HG03378 (cell line): ENCODE measurements at regions not wholly inside any gene's neighbourhood (a gene's known extent, or its start where the extent isn't known, plus 50 kb on each side); places are given as distances from the start of the nearest gene placed in this dataset.

Experiments
- ATAC-seq: cut with Tn5 transposase; IDR thresholded peaks from one replicate; pipeline ENCODE4 v1.9.1; 2021; ENCODE audit warnings: mild to moderate bottlenecking, moderate library complexity; ENCODE audit not compliant: unreplicated experiment

GRCh38 chr2:157125685-157126084 is 131.8 kb upstream of the GALNT5 start:
- no peak for ATAC-seq

GRCh38 chr2:157127249-157128012 is 130.1 kb upstream of the GALNT5 start:
- ATAC-seq, result no peak

GRCh38 chr2:157143901-157144300 is 113.6 kb upstream of the GALNT5 start:
- no peak for ATAC-seq

DNA sequence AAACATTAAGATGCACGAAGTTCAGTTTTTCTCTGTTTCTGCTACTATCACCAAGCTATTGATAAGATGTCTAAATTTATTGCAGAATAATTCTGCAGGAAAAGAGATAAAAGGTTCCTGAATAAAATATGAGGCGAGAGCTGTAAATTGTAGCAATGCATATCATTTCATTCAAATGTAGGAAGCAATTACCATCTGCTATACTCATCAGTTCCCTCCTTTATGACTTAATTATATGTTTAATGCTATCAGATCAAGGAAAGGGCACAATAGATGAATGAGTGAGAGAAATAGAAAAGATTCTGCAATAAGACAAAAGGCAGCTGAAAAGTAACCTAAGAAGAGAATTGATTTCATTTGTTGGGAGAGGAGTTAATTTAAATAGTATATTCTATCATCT is 108.2 kb upstream of the GALNT5 start:
- no peak for ATAC-seq

- ATAC-seq, result peak; percentile 97
Measured at GRCh38 chr2:157150747-157151146, 106.8 kb upstream of the GALNT5 start.

DNA sequence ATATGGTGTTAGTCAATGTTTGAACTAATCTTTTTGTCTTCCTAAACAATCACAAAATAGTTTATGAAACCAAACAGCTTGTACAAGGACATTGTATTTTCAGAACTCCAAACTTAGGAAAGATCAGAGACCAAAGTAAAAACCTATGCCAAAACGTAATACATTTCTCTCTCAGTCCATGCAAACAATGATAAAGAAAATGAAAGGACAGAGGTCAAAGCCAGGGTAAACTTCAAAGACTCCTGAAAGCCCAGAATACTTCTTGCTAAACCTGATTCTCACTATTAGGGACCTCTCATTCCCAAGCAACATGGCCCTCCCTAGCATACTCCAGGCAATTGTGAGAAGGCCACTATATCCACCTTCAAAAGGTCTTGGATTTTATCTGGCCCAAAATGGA is 105.1 kb upstream of the GALNT5 start:
- no peak for ATAC-seq

DNA sequence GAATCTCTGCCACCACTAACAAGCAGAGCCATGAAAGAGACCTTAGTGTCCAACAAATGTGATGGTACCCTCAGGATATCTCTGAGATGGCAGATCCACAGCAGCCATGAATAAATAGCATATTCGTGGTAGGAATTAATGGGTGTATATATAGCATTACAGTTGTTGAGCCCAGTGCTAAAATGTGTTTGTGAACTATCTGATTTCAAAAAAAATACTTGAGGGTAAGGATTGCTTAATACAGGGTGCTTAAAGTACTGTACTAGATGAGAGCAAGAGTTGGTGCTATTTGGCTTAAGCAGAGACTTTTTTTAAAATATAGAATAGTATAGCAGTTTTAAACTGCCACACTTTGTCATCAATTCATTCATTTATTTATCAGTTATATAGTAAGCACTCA is 101.5 kb upstream of the GALNT5 start:
- no peak for ATAC-seq

DNA sequence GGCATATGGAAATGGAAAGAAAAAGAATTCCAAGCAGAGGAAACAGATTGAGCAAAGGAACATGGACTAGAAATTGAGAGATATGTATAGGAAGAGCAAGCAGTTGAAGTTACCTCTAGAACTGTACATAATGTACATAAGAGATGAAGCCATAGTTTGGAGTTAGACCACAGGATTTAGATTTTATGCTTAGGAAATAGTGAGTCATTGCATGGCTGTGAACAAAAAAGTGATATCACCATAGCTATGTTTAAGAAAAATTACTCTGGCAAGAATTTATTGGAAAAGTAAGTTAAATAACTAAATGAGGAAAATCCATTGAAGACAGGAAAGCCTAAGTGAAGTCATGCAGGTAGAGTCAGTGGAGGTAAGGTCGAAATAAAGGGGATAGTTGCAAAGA is 99.4 kb upstream of the GALNT5 start:
- ATAC-seq, result no peak

DNA sequence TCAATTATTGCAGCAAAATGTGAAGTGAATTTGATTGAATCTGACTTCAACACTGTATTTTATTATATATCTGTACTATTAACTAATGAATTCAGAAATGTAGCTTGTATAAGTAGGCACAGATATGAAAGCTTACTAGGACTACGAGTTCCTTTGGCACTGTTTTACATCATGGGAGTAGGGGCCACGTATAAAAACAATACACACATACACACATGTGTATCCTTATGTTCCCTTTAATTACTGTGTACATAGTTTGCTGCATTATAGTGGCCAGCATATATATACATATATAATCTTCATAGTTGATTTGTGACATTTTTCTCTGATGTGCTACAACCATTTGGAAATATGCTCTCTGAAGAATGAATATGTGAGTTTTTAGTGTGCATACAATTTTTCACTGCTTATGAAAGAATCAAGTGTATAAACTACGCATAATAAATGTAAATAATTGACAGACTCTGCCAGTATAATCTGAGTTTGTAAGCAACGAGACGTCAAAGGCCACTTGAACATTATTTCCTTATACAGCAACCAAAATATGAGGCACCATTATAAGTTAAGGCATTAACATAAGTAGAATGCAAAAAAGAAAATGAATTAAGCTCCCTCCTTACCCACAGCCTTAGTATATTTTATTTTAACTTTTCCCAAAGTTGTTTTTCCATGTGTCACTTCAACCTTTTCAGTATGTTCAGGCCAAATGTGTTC is 98.1 kb upstream of the GALNT5 start:
- no peak for ATAC-seq

GRCh38 chr2:157160111-157160510 is 97.4 kb upstream of the GALNT5 start:
- ATAC-seq, result no peak

DNA sequence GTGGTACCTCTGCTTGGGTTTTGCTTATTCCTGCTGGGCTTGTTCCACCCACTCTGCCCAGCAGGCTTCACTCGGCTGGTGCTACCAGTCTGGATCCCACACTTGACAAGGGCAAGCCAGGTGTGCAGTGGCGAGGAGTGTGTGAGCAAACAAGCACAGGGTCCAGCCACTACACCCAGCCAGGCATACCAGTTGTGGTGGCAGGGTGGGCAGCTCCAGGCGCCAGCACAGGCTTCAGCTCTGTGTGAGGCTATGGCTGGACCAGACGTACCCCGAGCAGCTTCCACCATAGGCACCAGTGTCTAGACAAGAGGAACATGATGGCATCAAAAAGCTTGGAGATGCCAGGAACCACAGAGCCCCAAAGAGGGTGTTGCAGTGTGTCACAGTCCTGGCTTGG is 93.1 kb upstream of the GALNT5 start:
- ATAC-seq, result no peak

DNA sequence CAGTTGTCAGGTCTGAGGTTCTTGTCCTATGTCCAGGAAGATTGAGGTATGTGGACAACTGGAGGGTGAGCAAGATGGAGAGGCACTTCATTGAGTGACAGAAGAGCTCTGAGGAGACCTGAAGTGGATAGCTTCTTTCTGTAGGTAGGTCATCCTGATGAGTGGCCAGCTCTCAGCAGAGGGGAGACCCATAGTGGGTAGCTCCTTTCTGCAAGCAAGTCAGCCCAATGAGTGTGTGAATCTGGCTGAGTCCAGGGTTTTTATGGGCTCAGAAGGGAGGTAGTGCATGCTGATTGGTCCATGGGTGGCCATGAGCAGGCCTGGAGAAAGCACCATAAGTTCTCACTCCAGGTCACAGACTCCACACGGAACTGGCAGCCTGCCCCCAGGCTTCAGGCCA is 92.6 kb upstream of the GALNT5 start:
- ATAC-seq, result no peak

DNA sequence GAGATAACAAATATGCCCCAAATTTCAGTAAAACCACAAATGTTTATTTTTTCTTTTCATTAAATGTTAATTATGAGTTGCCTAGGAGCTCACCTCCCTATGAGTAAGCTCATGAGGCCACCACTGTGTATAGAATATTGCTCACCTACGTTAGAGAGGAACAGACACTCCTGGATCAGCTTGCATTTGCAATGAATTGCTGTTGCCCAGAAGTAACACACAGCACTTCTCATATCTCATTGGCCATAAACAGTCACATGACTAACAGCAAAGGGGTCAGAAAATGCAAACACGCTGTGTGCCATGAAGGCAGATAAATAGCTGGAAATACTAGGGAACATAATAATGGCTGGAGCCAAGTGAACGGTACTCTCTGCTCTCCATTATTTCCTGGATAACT is 89.0 kb upstream of the GALNT5 start:
- ATAC-seq, result no peak

- no peak for ATAC-seq
Measured at GRCh38 chr2:157169889-157170288, 87.6 kb upstream of the GALNT5 start.

- no peak for ATAC-seq
Measured at GRCh38 chr2:157170299-157170698, 87.2 kb upstream of the GALNT5 start.

- no peak for ATAC-seq
Measured at GRCh38 chr2:157172239-157172638, 85.3 kb upstream of the GALNT5 start.

DNA sequence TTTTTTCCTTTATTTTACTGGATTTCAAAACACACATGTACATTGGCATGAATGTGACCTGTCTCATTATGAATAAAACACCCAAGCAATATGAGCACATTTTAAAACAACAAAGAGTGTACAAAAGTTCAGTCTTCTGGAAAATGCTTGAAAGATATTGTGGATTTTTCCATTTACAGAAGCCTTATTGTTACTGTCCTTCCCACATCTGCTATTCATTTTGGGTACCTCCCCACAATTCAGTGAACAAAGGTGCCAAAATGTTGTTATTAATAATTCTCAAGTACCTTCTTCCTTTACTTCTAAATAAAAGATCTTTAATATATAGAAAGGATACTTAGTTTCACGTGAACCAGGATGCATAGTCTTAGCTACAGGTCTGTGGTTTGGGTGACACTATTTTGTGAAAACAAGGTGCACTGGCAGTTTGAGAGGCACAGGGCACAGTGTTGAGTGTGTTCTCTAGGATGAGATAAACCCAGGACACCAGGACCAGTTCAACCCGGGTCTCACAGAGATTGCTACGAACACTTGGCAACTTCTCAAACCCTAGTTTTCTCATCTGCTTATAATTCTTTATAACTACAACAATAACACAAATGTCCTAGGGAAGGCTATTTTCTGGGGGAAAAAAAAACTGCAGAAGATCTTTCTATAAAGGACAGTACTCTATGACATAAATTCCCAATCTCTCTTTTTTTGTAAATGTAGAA is 84.5 kb upstream of the GALNT5 start:
- no peak for ATAC-seq

DNA sequence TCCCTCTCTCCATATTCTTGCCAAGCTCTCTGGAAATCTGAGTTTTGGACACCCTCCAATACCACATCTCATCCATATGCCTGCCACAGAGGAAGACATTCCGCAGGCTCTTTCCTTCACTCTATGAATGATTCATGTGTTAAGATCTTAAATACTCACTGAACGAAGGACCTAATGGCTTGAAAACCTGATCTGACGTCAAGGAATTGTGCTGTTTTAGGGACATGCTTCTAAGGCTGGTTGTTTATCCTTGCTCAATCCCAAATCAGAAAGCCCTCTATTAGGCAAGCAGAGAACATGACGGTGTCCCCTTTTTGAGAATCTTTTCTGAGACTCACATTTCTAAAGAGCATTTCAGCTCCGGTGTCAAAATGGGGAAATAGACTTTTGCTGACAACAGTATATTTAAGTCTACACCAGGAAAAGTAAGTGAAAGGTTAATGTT is 83.7 kb upstream of the GALNT5 start:
- ATAC-seq, result no peak

DNA sequence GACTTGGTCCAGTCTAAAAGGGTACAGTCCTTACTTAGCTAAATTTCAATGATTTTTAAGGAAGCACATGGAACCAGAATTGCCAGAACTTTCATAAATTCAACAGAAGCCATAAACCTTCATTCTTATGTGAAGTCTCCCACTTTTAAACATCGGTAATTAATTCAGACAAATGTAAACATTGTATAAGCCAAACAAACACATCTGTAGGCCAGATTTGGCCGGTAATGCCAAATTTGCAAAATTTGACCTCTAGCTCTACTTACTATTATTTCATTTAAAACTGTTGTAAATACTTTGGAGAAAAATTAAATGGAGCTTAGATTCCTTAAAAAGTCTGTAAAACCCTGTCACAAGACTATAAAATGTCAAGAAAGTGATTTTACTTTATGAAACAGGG is 83.2 kb upstream of the GALNT5 start:
- ATAC-seq, result no peak

GRCh38 chr2:157176602-157177001 is 80.9 kb upstream of the GALNT5 start:
- ATAC-seq, result no peak

GRCh38 chr2:157178874-157179273 is 78.6 kb upstream of the GALNT5 start:
- no peak for ATAC-seq
